Testis (tissue), 2 donors: ENCODE measurements at regions not wholly inside any gene's neighbourhood (a gene's known extent, or its start where the extent isn't known, plus 50 kb on each side); places are given as distances from the start of the nearest gene placed in this dataset.
"Not testable (repeated sequence)": the region's sequence is repeated elsewhere in the genome, so short reads cannot be mapped to it uniquely, and the experiment has no call there.

Experiments used
- DNase-seq: peaks from one replicate; pipeline ENCODE4 v3.0.0-alpha.2; 2019
- H3K27ac ChIP-seq, 2 donors: fragments of 200-600 bp; sonication (generic); one replicate each; pipeline ENCODE4 v1.5.1; 2019
- H3K27me3 ChIP-seq: fragments of 200-600 bp; sonication (generic); one replicate; pipeline ENCODE4 v1.5.1; 2019
- H3K36me3 ChIP-seq: fragments of 200-600 bp; sonication (generic); one replicate; pipeline ENCODE4 v1.5.1; 2017; ENCODE audit warnings: low read depth; ENCODE audit errors: missing control alignments
- H3K4me1 ChIP-seq: fragments of 200-600 bp; sonication (generic); one replicate; pipeline ENCODE4 v1.5.1; 2019
- H3K4me3 ChIP-seq, 2 donors: fragments of 200-600 bp; sonication (generic); one replicate each; pipeline ENCODE4 v1.5.1; 2017 to 2019
- H3K9me3 ChIP-seq: fragments of 200-600 bp; sonication (generic); one replicate; pipeline ENCODE4 v1.5.1; 2017
- POLR2A ChIP-seq: fragments of 450-650 bp; IDR thresholded peaks from one replicate; pipeline ENCODE4 v1.6.1; 2017; ENCODE audit warnings: antibody characterized with exemption, mild to moderate bottlenecking, moderate library complexity
- WGBS, 2 donors: methylation state at CpG; one replicate each; pipeline ENCODE4 v1.1.5; 2018; 5-methylcytosine and 5-hydroxymethylcytosine counted together
- intact Hi-C: fragments of 100-400 bp; cut with DNase I; formaldehyde crosslinking; loops from one replicate; pipeline ENCODE4 v1.15.1; 2023; ENCODE audit warnings: low total_unique reads
- TF ChIP-seq, protein P1 (sequence below), 3 experiments: fragments of 450-650 bp in 2 of 3; fragments of 200-600 bp in 1 of 3; sonication (generic) in 1 of 3; IDR thresholded peaks; one replicate each; pipeline ENCODE4 v1.5.1; 2016 to 2019; ENCODE audit warnings: antibody characterized with exemption in 3 of 3, mild to moderate bottlenecking in 2 of 3, moderate library complexity in 1 of 3

DNA sequence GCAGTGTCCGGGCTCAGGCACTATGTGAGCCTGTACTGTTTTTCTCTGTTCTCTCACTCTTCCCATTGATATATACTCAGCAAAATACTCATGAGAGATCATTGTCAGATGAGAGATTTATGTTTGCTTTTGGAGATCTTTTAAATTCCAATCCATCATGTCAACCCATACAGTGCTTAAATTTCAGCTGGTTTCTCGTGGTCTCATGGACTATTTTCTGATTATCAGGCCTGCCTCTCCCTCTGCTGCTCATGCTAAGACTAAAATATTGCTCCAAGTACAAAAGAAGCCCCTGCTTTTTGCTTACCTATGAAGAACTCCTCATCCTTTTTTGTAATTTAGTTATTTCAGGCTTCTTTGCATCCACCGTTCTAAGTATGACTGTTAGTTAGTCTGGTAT lies 547.2 kb downstream of the KCNJ2 start:
- WGBS, 2 donors: 75% methylated on average over 3 of the region's 3 CpGs
- Histone ChIP-seq H3K4me1 (no peaks in the 10 kb centered on the region), H3K36me3 (no peaks in the 10 kb centered on the region), H3K27ac (no peak overlapping the region), H3K4me3 (no peak overlapping the region), H3K9me3 (no peaks in the 10 kb centered on the region), H3K27me3 (no peaks in the 10 kb centered on the region)
- no peak for DNase-seq
- intact Hi-C loops: no loop called here
- no peak for TF ChIP-seq POLR2A
- TF ChIP-seq, protein P1, sequence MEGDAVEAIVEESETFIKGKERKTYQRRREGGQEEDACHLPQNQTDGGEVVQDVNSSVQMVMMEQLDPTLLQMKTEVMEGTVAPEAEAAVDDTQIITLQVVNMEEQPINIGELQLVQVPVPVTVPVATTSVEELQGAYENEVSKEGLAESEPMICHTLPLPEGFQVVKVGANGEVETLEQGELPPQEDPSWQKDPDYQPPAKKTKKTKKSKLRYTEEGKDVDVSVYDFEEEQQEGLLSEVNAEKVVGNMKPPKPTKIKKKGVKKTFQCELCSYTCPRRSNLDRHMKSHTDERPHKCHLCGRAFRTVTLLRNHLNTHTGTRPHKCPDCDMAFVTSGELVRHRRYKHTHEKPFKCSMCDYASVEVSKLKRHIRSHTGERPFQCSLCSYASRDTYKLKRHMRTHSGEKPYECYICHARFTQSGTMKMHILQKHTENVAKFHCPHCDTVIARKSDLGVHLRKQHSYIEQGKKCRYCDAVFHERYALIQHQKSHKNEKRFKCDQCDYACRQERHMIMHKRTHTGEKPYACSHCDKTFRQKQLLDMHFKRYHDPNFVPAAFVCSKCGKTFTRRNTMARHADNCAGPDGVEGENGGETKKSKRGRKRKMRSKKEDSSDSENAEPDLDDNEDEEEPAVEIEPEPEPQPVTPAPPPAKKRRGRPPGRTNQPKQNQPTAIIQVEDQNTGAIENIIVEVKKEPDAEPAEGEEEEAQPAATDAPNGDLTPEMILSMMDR (IDR thresholded peaks at IDR 0.05): no peak

DNA sequence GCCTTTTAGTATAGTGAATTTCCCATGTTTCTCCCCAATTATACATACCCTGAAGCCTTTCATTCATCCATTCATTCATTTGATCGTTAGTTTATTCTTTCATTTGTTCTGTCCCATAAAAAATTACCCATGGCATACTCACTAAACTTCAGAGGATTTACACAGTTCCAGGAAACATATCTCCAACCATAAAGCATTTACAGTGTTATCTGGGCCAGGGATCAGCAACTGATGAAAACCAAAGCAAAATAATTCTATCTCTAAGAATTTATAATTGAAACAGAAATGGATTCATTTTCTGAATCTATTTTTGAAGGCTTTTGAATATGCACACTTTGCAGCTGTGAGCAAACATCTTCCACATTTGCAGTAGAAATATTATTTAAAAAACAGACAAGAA lies 547.7 kb downstream of the KCNJ2 start:
- Histone ChIP-seq H3K36me3 (no peaks in the 10 kb centered on the region), H3K9me3 (no peaks in the 10 kb centered on the region), H3K4me1 (no peaks in the 10 kb centered on the region), H3K27me3 (no peaks in the 10 kb centered on the region), H3K27ac (no peak overlapping the region), H3K4me3 (no peak overlapping the region)
- no peak for DNase-seq
- intact Hi-C loops: no loop called here
- 75 to 91% methylated on average over 1 of the region's 1 CpG for WGBS, 2 donors
- TF ChIP-seq, protein P1 (IDR thresholded peaks at IDR 0.05): no peak
- TF ChIP-seq POLR2A: no peak

DNA sequence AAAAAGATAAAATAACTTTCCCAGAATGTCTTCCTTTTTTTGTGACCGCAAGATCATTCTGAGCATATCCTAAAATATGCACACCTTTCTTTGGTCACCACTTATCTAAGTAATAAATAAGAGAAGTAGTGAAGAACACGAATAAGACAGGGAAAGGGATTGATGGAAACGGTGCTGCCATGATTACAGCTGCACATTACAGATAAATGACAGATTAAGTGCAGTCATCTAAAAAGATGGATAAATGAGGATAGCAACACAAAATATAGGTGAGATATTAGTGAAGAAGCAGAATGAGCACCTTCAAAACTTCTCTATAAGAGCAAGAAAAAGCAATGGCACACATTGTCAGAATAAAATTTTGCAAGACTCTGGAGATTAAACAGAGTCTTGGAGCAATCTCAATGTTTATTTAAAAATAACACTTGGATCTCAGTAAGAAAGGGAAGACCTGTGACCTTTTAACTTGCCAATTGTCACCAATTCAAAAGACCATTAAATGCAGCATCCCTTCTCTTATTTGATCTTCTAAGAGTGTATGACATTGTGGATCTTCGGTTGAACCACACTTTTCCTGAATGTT lies 567.1 kb downstream of the KCNJ2 start:
- TF ChIP-seq, protein P1 (IDR thresholded peaks at IDR 0.05): no peak
- TF ChIP-seq POLR2A: no peak
- WGBS, 2 donors: 72 to 79% methylated on average over 4 of the region's 4 CpGs
- Histone ChIP-seq H3K4me1 (no peaks in the 10 kb centered on the region), H3K9me3 (no peaks in the 10 kb centered on the region), H3K27ac (no peak overlapping the region), H3K27me3 (no peaks in the 10 kb centered on the region), H3K4me3 (no peak overlapping the region), H3K36me3 (no peaks in the 10 kb centered on the region)
- DNase-seq: no peak
- intact Hi-C loops: no loop called here

DNA sequence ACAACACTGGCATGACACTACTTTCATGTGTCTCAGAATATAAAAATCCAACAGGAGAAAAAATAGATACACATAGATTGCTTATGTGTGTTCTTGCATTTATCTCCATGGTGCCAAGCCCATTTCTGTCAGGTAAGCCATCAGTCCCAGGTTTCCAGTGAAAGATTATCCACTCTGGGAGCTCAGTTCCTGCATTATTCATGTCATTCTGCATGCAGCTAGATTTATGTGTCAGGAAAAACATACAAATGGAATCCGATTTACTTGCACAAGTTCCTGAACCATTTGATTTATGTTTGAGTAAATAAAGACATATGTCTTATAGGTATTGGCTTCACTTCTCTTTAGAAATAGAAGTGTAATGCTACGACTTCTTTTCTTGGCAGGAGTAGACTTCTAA lies 569.7 kb downstream of the KCNJ2 start:
- no peak for DNase-seq
- WGBS, 2 donors: 59 to 60% methylated on average over 2 of the region's 2 CpGs
- no peak for TF ChIP-seq POLR2A
- TF ChIP-seq, protein P1 (IDR thresholded peaks at IDR 0.05): no peak

DNA sequence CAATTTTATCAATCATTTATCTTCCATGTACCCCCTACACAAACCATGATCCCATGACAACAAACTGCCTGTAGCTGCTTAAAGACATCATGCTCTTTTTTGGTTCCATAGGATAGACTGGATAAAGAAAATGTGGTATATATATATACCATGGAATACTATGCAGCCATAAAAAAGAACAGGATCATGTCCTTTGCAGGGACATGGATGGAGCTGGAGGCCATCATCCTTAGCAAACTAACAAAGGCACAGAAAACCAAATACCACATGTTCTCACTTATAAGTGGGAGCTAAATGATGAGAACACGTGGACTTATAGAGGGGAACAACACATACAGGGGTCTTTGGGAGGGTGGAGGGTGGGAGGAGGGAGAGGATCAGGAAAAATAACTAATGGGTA lies 577.2 kb downstream of the KCNJ2 start:
- H3K4me3 ChIP-seq, H3K27me3 ChIP-seq, H3K36me3 ChIP-seq, H3K27ac ChIP-seq, intact Hi-C loops, H3K9me3 ChIP-seq, DNase-seq, H3K4me1 ChIP-seq: not testable (repeated sequence)
- WGBS, 2 donors: 90 to 91% methylated on average over 1 of the region's 1 CpG

More for the DNA sequence above, 569.7 kb downstream of the KCNJ2 start:
- no peaks in the 10 kb centered on the region for H3K9me3 ChIP-seq
- H3K27ac ChIP-seq: no peak overlapping the region
- H3K4me3 ChIP-seq: no peak overlapping the region
- no peaks in the 10 kb centered on the region for H3K36me3 ChIP-seq
- intact Hi-C loops: no loop called here
- H3K4me1 ChIP-seq: no peaks in the 10 kb centered on the region
- no peaks in the 10 kb centered on the region for H3K27me3 ChIP-seq
